Prostate gland (tissue), 2 donors: ENCODE measurements at regions not wholly inside any gene's neighbourhood (a gene's known extent, or its start where the extent isn't known, plus 50 kb on each side); places are given as distances from the start of the nearest gene placed in this dataset.

Experiments used
- POLR2A ChIP-seq: fragments of 450-650 bp; IDR thresholded peaks from one replicate; pipeline ENCODE4 v1.6.1; 2016; ENCODE audit warnings: antibody characterized with exemption, mild to moderate bottlenecking
- POLR2AphosphoS5 ChIP-seq: sonication (generic); formaldehyde crosslinking; IDR thresholded peaks from one replicate; pipeline ENCODE4 v1.6.1; 2017; ENCODE audit warnings: antibody characterized with exemption
- TF ChIP-seq, protein P1 (sequence below), 4 experiments: fragments of 200-600 bp in 2 of 4; fragments of 450-650 bp in 2 of 4; sonication (generic) in 2 of 4; IDR thresholded peaks; 1 replicate in 3 of 4; 2 replicates in 1 of 4; pipeline ENCODE4 v1.5.1; 2016 to 2019; ENCODE audit warnings: antibody characterized with exemption in 4 of 4, mild to moderate bottlenecking in 2 of 4, moderate library complexity in 2 of 4

DNA sequence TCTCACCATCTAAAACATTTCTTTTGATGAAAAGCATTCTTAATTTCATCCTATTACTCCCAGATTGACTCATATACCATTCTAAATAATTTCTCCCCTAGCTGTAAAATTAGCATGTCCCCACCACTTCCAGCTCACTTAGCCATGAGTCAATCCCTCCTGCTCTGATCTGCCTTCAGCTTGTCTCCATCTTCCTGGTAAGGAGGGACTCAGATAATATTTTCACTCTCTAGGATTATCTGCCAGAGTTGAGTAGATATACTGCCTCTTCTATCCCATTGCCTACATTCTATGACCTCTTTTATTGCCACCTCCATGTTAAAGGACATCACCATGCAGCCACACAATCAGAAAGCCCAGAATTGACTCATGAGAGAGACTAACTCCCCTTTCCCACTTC, 348.8 kb upstream of the POU3F2 start:
- TF ChIP-seq, protein P1, sequence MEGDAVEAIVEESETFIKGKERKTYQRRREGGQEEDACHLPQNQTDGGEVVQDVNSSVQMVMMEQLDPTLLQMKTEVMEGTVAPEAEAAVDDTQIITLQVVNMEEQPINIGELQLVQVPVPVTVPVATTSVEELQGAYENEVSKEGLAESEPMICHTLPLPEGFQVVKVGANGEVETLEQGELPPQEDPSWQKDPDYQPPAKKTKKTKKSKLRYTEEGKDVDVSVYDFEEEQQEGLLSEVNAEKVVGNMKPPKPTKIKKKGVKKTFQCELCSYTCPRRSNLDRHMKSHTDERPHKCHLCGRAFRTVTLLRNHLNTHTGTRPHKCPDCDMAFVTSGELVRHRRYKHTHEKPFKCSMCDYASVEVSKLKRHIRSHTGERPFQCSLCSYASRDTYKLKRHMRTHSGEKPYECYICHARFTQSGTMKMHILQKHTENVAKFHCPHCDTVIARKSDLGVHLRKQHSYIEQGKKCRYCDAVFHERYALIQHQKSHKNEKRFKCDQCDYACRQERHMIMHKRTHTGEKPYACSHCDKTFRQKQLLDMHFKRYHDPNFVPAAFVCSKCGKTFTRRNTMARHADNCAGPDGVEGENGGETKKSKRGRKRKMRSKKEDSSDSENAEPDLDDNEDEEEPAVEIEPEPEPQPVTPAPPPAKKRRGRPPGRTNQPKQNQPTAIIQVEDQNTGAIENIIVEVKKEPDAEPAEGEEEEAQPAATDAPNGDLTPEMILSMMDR (IDR thresholded peaks at IDR 0.05): no peak
- TF ChIP-seq POLR2A (no peak), POLR2AphosphoS5 (no peak)
